ENCODE measurements at regions not wholly inside any gene's neighbourhood (a gene's known extent, or its start where the extent isn't known, plus 50 kb on each side); places are given as distances from the start of the nearest gene placed in this dataset.

DNA sequence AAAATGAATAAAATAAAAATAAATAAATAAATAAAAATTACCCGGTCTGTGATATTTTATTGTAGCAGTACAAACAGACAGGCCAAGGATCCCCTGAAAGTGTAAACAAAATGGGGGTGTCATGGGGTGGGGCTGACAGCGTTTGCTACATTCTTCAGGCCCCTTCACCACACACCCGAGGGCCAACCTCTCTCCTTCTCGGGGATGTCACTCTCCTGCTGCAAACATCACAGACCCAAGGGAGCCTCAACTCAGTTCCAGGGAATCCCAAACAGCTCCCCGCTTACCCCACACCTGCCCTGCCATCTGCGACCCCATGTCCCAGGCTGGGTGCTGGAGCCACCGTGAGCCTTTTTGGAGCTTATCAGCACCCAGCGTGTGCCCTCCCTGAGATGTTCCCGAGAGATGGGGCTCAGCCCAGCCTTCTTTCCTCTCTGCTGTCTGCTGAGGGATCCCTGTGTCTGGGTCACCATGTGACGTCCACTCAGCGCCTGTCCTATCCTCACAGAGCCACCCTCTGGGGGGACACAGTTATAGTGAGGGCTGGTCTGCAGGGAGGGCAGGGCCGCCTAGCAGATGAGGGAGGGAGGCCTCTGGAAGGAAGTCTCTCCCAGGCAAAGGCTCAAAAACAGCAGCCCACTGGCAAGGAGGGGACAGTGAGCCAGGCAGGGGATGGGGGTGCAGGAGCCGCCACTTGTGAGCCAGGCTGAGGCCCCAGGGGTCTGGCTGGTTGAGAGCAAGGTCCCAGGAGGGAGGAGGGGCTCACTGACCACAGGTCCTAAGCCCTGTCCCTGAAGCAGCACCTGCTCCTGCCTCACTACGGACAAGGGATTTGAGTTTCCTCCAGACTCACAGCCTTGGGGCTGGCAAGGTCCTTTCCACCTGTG is 1041.6 kb downstream of the BRD1 start:
- DNase-seq (ENCODE audit: low spot score) = no peak

DNA sequence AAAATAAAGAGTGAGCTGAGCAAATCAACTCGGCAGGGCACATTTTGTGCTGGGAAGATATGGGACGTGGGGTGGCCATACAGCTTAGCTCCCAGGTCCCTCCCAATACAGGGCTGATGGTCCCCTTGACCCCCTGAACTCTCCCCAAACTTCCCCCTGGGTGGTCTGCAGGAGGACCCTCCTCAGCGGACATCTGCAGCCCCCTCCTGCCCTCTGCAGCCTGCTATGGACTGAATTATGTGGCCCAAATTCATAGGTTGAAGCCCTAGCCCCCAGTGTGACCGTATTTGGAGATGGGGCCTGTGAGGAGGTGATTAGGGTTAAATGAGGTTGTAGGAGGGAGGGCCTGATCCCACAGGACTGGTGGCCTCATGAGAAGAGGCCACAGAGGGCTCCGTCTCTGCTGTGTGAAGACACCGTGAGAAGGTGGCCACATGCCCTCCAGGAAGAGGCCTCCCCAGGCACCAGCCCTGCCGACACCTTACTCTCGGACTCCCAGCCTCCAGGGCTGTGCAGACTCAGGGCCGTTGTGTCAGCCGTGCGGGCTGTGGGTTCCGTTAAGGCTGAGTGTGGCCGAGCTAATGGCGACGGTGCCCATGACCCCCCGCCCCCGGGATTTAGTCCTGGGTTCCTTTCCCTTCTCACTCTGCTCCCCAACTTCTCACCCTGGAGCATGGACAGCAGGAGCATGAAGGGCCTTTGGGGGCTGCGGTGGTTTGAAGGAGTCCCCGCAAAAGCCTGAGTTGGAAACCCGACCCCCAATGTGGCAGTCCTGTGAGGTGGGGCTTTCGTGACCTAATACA is 1042.8 kb downstream of the BRD1 start:
- DNase-seq (ENCODE audit: low spot score) = no peak

DNA sequence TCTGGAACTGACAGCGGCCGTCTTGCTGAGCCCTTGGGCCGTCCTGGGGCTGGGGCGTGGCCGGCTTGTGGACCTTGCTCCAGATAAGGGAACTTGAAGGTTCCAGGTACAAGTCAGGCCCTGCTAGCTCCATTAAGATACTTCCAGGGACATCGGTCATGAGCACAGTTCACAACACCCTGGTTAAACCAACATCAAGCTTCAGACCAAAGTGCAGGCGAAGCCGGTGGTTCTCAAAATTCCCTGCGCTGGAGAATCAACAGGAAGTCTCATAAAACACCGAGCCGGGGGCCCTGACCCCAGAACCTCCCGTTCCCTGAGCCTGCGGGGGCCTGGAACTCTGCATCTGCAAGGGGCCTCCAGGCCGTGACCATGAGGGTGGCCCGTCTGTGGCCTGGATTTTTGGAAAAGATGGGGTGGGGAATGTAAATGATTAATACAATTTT is 1043.8 kb downstream of the BRD1 start:
- no peak for DNase-seq (ENCODE audit: low spot score)

DNA sequence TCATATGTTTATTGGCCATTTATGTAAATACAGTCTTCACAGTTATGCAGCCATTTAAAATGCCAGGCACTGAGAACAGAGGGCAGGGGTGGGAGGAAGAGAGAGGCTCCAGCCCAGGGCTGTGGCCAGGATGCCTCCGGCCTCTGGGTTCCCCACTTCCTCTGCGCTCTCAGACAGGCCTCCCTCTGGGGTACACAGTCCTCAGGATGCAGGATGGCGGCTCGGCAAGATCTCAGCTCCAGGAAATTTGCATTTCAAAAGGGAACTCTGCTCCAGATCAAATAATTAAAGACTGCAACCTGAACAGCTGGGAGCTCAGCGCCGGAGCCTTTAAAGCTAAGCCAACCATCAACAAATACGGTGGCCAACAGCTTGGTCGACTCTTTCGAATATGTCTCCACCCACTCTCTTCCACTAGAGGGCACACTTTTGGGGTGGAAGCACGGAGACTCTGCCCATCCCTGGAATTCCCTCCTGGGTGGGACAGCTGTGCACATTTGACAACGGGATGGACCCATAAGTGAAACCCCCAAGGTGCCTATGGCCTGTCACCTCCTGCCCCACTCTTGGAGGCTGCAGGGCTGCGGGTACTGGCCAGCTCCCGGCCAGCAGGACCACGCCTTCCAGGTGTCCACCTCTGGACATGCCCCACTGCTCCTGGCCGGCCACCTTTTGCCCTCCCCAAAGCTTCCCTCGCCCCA is 1044.7 kb downstream of the BRD1 start:
- DNase-seq (ENCODE audit: low spot score) = peak; percentile 19

- no peak for DNase-seq (ENCODE audit: low spot score)
These were observed 1045.3 kb downstream of the BRD1 start for GRCh38 chr22:48782326-48782725.

- no peak for DNase-seq (ENCODE audit: low spot score)
These were observed 1045.8 kb downstream of the BRD1 start for GRCh38 chr22:48781868-48782267.

GRCh38 chr22:48781391-48781790 is 1046.3 kb downstream of the BRD1 start:
- DNase-seq (ENCODE audit: low spot score) = no peak

DNA sequence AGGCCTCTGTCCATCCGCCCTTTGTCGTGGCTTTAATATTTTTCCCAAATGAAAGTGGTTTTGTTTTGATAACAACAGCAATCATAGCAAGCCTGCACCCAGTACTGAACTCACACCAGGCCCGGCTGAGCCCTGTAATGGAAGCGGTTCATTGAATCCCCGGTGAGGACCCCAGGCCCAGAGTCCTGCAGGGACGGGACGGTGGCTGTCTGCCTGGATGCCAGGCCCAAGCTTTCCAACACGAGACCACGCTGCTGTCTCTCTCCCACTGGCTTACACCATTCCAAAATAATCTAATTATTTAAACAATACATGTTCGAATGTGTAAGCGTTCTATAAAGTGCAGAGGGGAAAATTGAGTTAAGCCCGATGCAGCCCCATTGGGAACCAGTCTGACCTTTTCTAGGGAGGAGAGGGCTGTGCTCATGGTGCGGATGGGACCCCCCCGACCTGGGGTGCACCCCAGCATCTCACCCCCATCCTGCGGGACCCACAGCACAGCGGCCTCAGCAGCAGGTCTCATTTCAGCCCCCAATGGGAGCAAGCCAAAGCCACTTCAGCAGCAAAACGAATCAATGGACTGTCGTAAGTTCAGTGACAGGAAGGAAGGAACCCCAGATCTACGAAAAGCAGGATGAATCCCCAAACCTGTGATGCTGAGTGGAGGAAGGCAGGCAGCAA is 1046.9 kb downstream of the BRD1 start:
- DNase-seq (ENCODE audit: low spot score) = no peak

DNA sequence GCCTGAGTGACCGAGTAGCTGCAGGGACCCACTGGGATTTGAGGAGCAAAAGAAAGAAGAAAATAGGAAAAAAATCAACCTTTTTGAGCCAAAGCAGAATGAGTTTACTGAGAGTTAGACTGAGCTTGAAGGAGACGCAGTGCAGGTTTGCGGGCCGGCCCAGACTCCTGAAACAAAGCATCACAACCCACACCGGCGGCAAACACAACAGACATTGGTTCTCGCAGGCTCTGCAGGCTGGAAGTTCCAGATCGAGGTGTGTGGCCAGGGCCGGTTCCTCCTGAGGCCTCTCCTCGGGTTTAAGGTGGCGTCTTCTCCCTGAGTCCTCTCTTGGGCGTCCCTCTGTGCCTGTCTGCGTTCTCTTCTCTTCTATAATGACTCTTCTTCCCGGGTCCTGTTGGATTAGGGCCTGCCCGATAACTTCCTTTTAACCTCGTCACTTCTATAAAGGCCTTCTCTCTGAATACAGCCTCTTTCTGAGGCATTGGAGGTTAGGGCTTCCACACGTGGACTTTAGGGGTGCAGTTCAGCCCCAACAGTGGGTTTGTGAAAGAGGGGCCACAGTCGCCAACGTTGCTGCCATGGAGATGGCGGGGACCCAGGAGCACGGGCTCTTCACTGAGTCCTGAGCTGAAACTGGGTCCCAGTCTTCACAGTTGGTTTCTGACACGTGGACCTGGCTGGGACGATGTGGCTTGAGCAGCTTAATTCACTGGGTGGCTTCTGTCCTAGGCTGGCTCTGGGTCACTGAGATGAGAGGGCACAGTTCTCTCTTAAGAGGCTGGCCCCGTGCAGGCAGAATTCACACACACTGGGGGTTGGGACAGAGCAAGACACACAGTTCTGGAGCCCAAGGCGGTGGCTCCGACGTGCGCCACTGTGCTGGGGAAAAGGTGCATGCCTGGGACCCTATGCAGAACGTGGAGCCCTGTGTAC is 1047.7 kb downstream of the BRD1 start:
- no peak for DNase-seq (ENCODE audit: low spot score)

DNA sequence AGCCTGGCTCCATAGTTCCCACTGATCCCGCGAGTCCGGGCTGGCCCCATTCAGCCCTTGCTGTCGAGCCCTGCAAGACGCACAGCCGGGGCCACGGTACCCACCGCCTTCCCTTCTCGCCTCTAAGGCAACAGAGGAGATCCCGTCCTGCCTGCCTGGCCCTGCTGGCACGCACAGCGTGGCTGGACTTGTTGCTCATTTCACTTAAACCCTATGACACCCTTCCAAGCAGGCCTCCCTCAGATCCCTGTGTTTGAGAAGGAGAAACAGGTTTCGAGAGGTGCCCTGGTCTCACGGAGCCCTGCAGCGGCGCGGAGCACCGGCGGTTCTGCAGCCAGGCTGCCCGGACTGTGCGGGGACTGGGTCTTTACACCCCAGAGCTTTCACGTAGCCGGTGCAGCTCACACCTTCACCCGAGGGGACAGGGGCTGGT is 1048.4 kb downstream of the BRD1 start:
- no peak for DNase-seq (ENCODE audit: low spot score)

GRCh38 chr22:48778308-48779195 is 1049.1 kb downstream of the BRD1 start:
- DNase-seq (ENCODE audit: low spot score) = no peak

DNA sequence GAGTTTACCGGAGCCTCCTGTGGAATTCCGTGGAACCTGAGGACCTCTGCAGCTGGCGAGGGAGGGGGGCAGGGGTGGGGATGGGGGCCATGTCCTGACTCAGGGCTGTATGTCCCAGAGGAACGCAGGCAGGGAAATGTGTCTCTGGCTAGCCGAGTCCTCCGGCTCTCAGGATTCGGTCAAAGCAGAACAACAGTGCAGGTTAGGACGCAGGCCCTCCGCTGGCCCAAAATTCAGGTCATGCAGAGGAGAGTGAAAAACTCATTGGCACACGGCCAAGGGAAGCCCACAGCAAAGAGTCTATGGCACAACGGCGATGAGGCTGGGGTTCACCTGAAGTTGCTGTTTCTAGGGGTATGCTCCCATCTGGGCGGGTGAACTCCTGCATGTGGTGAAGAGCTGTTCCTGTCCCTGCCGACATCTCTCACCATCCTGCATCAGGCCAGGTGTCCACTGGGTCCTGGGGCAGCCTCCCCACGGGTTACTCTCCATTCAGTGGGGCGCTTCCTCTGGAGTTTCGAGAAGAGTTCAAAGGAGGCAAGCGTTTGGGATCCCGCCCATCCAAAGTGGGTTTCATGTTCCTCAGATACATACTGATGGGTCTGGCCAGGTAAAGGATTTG is 1055.3 kb downstream of the BRD1 start:
- DNase-seq (ENCODE audit: low spot score) = no peak

DNA sequence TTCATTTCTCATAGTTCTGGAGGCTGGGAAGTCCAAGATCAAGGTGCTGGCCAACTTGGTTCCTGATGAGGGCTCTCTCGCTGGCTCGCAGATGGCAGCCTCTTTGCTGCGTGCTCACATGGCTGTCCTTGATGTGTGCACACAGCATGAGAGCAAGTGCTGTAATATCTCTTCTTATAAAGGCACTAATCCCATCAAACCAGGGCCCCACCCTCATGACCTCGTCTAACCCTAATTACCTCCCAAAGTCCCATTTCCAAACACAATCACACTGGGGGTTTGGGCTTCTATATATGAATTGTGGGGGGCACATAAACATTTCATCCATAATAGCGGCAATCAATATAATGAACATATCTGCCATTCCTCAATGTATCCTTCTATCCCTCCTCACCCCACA is 1062.1 kb downstream of the BRD1 start:
- no peak for DNase-seq (ENCODE audit: low spot score)

DNA sequence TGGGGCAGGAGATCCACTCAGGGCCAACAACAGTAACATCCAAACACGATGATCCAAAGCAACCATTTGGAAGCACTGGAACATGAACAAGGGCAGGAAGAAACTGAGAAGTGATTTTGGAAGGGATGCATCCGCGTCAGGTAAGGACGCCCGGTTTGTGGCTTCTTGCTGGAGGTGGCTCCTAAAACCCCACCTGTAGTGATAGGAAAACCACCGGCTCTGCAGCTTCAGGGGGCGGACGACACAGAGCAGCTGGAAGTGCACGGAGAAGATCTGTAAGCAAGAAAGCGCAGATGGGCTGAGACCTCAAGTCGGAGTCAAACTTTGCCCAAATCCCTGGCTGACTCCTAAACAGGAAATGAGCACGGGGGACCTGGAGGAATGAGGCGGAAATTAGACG is 1066.1 kb downstream of the BRD1 start:
- no peak for DNase-seq (ENCODE audit: low spot score)

DNA sequence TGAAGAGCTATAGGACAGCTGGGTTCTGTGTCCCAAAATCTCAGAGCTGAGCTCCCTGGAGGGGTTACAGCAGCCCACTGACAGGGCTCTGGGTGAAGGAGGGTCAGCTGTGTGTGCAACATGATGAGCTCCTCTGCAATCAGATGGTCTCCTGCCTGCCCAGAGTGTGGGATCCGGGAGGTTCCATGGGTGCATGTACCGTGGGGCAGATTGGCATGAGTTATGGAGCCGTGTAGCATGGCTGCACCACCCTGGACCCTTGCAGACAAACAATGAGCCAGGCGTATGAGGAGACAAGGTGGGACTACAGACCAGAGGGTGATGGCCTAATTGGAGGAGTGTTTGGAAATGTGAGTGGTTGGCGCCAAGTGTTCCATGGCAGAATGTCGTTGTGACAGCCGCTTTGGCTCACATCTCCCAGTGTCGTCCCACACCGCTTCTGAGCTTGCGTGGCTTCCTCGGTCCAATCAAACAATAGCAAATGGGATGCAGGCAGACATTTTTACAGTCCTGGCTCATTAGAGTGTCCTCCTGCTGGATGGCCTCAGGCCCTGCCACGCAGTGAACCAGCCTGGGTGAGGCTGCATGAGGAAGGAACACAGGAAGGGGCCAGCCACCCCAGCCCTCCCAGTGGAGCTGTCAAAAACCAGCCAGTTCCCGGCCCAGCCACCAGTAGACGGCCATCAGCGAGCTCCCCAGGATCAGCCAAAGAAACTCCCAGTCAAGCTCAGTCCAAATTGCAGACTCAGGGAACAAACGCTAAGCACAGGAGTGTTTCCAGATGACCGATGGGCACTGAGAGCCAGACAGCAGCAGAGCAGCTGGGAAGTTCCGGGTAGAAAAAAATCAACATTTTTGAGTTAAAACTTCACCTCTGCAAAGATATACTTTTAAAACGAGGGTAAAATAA is 1066.9 kb downstream of the BRD1 start:
- no peak for DNase-seq (ENCODE audit: low spot score)

GRCh38 chr22:48758881-48759875 is 1068.5 kb downstream of the BRD1 start:
- DNase-seq (ENCODE audit: low spot score) = no peak

GRCh38 chr22:48757985-48758561 is 1069.6 kb downstream of the BRD1 start:
- DNase-seq (ENCODE audit: low spot score) = peak; percentile 58

Data from SW480 (cell line).